Type B pancreatic cell (in vitro differentiated cells): ENCODE measurements at regions not wholly inside any gene's neighbourhood (a gene's known extent, or its start where the extent isn't known, plus 50 kb on each side); places are given as distances from the start of the nearest gene placed in this dataset.

Source experiments
- DNase-seq: peaks from one replicate; pipeline ENCODE4 v3.0.0; 2021; ENCODE audit warnings: mixed read lengths; ENCODE audit not compliant: unreplicated experiment; ENCODE audit errors: extremely low spot score
- H3K27ac Mint-ChIP-seq: 2 replicates; pipeline ENCODE4 v1.8.0; 2021; ENCODE audit warnings: mild to moderate bottlenecking, mixed read lengths
- H3K27me3 Mint-ChIP-seq: 2 replicates; pipeline ENCODE4 v1.8.0; 2021; ENCODE audit warnings: mixed read lengths
- H3K36me3 Mint-ChIP-seq: 2 replicates; pipeline ENCODE4 v1.8.0; 2021; ENCODE audit warnings: mixed read lengths
- H3K4me1 Mint-ChIP-seq: one replicate; pipeline ENCODE4 v1.8.0; 2021; ENCODE audit warnings: mixed read lengths; ENCODE audit not compliant: unreplicated experiment
- H3K4me3 Mint-ChIP-seq: 2 replicates; pipeline ENCODE4 v1.8.0; 2021; ENCODE audit warnings: mild to moderate bottlenecking, mixed read lengths
- H3K9me3 Mint-ChIP-seq: 2 replicates; pipeline ENCODE4 v1.8.0; 2021; ENCODE audit warnings: mixed read lengths
- CTCF ChIP-seq: fragments of 200-600 bp; sonication (generic); conservative IDR thresholded peaks from 2 replicates; pipeline ENCODE4 v1.5.0; 2021; ENCODE audit warnings: antibody characterized with exemption, mild to moderate bottlenecking

GRCh38 chr2:14140009-14140550 lies 492.4 kb upstream of the LRATD1 start:
- peaks cover 3% of the 10 kb centered on the region for H3K27me3 Mint-ChIP-seq
- H3K9me3 Mint-ChIP-seq: no peaks in the 10 kb centered on the region
- no peak for DNase-seq
- H3K4me3 Mint-ChIP-seq: no peak overlapping the region
- no peak overlapping the region for H3K27ac Mint-ChIP-seq
- H3K36me3 Mint-ChIP-seq: no peaks in the 10 kb centered on the region
- TF ChIP-seq CTCF: no peak
- H3K4me1 Mint-ChIP-seq: no peaks in the 10 kb centered on the region

GRCh38 chr2:14143435-14143834 lies 489.1 kb upstream of the LRATD1 start:
- no peak for TF ChIP-seq CTCF
- H3K9me3 Mint-ChIP-seq: no peaks in the 10 kb centered on the region
- H3K27ac Mint-ChIP-seq: no peak overlapping the region
- no peak overlapping the region for H3K4me3 Mint-ChIP-seq
- DNase-seq: no peak
- H3K4me1 Mint-ChIP-seq: no peaks in the 10 kb centered on the region
- peaks cover 3% of the 10 kb centered on the region for H3K27me3 Mint-ChIP-seq
- no peaks in the 10 kb centered on the region for H3K36me3 Mint-ChIP-seq

- no peaks in the 10 kb centered on the region for H3K27me3 Mint-ChIP-seq
- no peak overlapping the region for H3K4me3 Mint-ChIP-seq
- no peaks in the 10 kb centered on the region for H3K36me3 Mint-ChIP-seq
- no peak for DNase-seq
- no peaks in the 10 kb centered on the region for H3K9me3 Mint-ChIP-seq
- no peak overlapping the region for H3K27ac Mint-ChIP-seq
- no peaks in the 10 kb centered on the region for H3K4me1 Mint-ChIP-seq
- no peak for TF ChIP-seq CTCF
Measured at GRCh38 chr2:14148216-14148615, 484.3 kb upstream of the LRATD1 start.

GRCh38 chr2:14157816-14158215 lies 474.7 kb upstream of the LRATD1 start:
- Mint-ChIP-seq H3K27ac (no peak overlapping the region), H3K36me3 (no peaks in the 10 kb centered on the region), H3K4me3 (no peak overlapping the region), H3K9me3 (no peaks in the 10 kb centered on the region), H3K27me3 (no peaks in the 10 kb centered on the region), H3K4me1 (no peaks in the 10 kb centered on the region)
- TF ChIP-seq CTCF: no peak
- no peak for DNase-seq

GRCh38 chr2:14180333-14180732 lies 452.2 kb upstream of the LRATD1 start:
- no peak overlapping the region for H3K4me3 Mint-ChIP-seq
- no peaks in the 10 kb centered on the region for H3K27me3 Mint-ChIP-seq

More at GRCh38 chr2:14180333-14180732, 452.2 kb upstream of the LRATD1 start:
- Mint-ChIP-seq H3K36me3 (no peaks in the 10 kb centered on the region), H3K27ac (no peak overlapping the region), H3K4me1 (no peaks in the 10 kb centered on the region), H3K9me3 (no peaks in the 10 kb centered on the region)
- TF ChIP-seq CTCF: no peak
- no peak for DNase-seq
